GM23338 (cell line): ENCODE measurements at regions not wholly inside any gene's neighbourhood (a gene's known extent, or its start where the extent isn't known, plus 50 kb on each side); places are given as distances from the start of the nearest gene placed in this dataset.

ENCODE experiments used
- CTCF ChIP-seq, 2 experiments: fragments of 200-600 bp in 1 of 2; sonication (generic) in 1 of 2; conservative IDR thresholded peaks; 2 replicates each; pipeline versions ENCODE4 v1.5.1 to v1.6.1; 2016 to 2017; ENCODE audit warnings: antibody characterized with exemption in 2 of 2, low read depth in 2 of 2, mild to moderate bottlenecking in 2 of 2, moderate library complexity in 1 of 2
- EZH2 ChIP-seq: fragments of 200-600 bp; sonication (generic); IDR thresholded peaks from one replicate; pipeline ENCODE4 v1.8.0; 2017; ENCODE audit warnings: antibody characterized with exemption, mild to moderate bottlenecking, low read depth; ENCODE audit not compliant: unreplicated experiment
- EZH2phosphoT487 ChIP-seq: fragments of 200-600 bp; sonication (generic); IDR thresholded peaks from one replicate; pipeline ENCODE4 v1.8.1; 2018; ENCODE audit warnings: antibody characterized with exemption; ENCODE audit not compliant: unreplicated experiment
- POLR2AphosphoS5 ChIP-seq: IDR thresholded peaks from 2 replicates; pipeline ENCODE4 v1.6.1; 2016; ENCODE audit warnings: antibody characterized with exemption, low read depth

DNA sequence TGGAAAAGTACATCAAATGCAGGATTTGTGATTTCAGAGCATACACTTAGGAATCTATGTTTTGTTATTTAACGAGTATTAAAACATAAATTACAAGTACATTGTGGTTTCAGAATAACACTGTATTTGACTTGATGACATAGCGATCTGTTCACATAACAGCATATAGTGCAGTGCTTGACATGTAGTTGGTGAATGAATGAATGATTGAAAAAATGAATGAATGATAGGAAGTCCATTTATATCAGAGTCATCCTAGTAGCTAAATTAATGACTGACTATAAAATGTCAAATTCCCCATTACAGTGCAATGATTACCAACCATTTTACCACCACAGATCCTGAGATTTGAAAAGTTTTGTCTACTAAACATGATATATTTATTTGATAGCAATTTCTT, 114.6 kb upstream of the FAT1 start:
- TF ChIP-seq CTCF (conservative IDR thresholded peaks at IDR 0.05; ENCODE audit: low read depth in 2 of 2): no peak
- no peak for TF ChIP-seq EZH2phosphoT487
- no peak for TF ChIP-seq EZH2
- TF ChIP-seq POLR2AphosphoS5: no peak
